IMR-90 (cell line): ENCODE measurements at regions not wholly inside any gene's neighbourhood (a gene's known extent, or its start where the extent isn't known, plus 50 kb on each side); places are given as distances from the start of the nearest gene placed in this dataset.

ENCODE experiments used
- ATAC-seq: fragments of 200-7000 bp; cut with Tn5 transposase; 2 replicates; pipeline ENCODE4 v1.9.1; 2020; ENCODE audit warnings: low read depth, mild to moderate bottlenecking, moderate library complexity
- BruUV-seq: library from RNA; stranded (reverse); fragments of 400-500 nt; replicated peaks from 2 replicates; lab custom pipeline; 2021; lab: Mats Ljungman, UMichigan
- CTCF ChIA-PET: fragments of 300-600 bp; formaldehyde crosslinking; extraction: SDS; loops from one replicate; lab custom pipeline; 2021; ENCODE audit warnings: antibody characterized with exemption; lab: Yijun Ruan, JAX
- POLR2A ChIA-PET: fragments of 300-600 bp; sonication (Branson Sonifier 250); formaldehyde crosslinking; loops from one replicate; lab custom pipeline; 2022; ENCODE audit warnings: antibody characterized with exemption; ENCODE audit not compliant: unreplicated experiment; lab: Charles Lee
- DNase-seq: peaks from one replicate; pipeline ENCODE4 v3.0.0; 2013
- H2AFZ ChIP-seq: replicated peaks from 2 replicates; pipeline ENCODE3; 2013; ENCODE audit warnings: low read length, mild to moderate bottlenecking; ENCODE audit not compliant: poor library complexity
- H2AK5ac ChIP-seq: 2 replicates; pipeline ENCODE4 v1.6.1; 2013; ENCODE audit warnings: low read depth, low read length, inconsistent platforms
- H2AK9ac ChIP-seq: replicated peaks from 2 replicates; pipeline ENCODE3; 2013; ENCODE audit warnings: mild to moderate bottlenecking, low read depth, low read length, moderate library complexity; ENCODE audit not compliant: poor library complexity
- H2BK120ac ChIP-seq: 2 replicates; pipeline ENCODE4 v1.6.1; 2013; ENCODE audit warnings: low read depth, low read length, inconsistent platforms
- H2BK15ac ChIP-seq: 3 replicates; pipeline ENCODE4 v1.6.1; 2013; ENCODE audit warnings: low read depth, low read length, inconsistent platforms
- H2BK20ac ChIP-seq: 2 replicates; pipeline ENCODE4 v1.6.1; 2013; ENCODE audit warnings: low read depth, mild to moderate bottlenecking, inconsistent platforms, low read length, moderate library complexity
- H2BK5ac ChIP-seq: 2 replicates; pipeline ENCODE4 v1.6.1; 2013; ENCODE audit warnings: mild to moderate bottlenecking, low read depth, low read length, inconsistent platforms; ENCODE audit not compliant: poor library complexity, severe bottlenecking
- H3K14ac ChIP-seq: replicated peaks from 2 replicates; pipeline ENCODE4 v1.6.1; 2013; ENCODE audit warnings: low read depth, low read length, inconsistent platforms
- H3K18ac ChIP-seq: 2 replicates; pipeline ENCODE4 v1.6.1; 2013; ENCODE audit warnings: low read depth, low read length, control low read depth
- H3K23ac ChIP-seq: 2 replicates; pipeline ENCODE4 v1.6.1; 2013; ENCODE audit warnings: low read depth, low read length, inconsistent platforms
- H3K27ac ChIP-seq: 2 replicates; pipeline ENCODE4 v1.5.1; 2013; ENCODE audit warnings: mild to moderate bottlenecking, control low read depth, low read length; ENCODE audit not compliant: insufficient read depth
- H3K27me3 ChIP-seq: 2 replicates; pipeline ENCODE4 v1.6.1; 2013; ENCODE audit warnings: low read length; ENCODE audit not compliant: control insufficient read depth, insufficient read depth
- H3K36me3 ChIP-seq: 2 replicates; pipeline ENCODE4 v1.6.1; 2013; ENCODE audit warnings: low read length, mixed read lengths; ENCODE audit not compliant: control insufficient read depth, insufficient read depth
- H3K4ac ChIP-seq: 2 replicates; pipeline ENCODE4 v1.6.1; 2013; ENCODE audit warnings: low read depth, low read length, inconsistent platforms
- H3K4me1 ChIP-seq: 2 replicates; pipeline ENCODE4 v1.6.1; 2013; ENCODE audit warnings: low read length, mixed read lengths; ENCODE audit not compliant: control insufficient read depth, insufficient read depth
- H3K4me2 ChIP-seq: 2 replicates; pipeline ENCODE4 v1.6.1; 2013; ENCODE audit warnings: low read depth, mild to moderate bottlenecking, control low read depth, low read length, moderate library complexity
- H3K4me3 ChIP-seq: 2 replicates; pipeline ENCODE4 v1.5.1; 2013; ENCODE audit warnings: low read depth, mild to moderate bottlenecking, control low read depth, low read length, moderate library complexity; ENCODE audit not compliant: insufficient read depth
- H3K56ac ChIP-seq: 2 replicates; pipeline ENCODE4 v1.6.1; 2013; ENCODE audit warnings: low read length, inconsistent platforms; ENCODE audit not compliant: insufficient read depth; ENCODE audit errors: extremely low read depth
- H3K79me1 ChIP-seq, 2 experiments: 2 replicates each; pipeline ENCODE4 v1.6.1; 2013; ENCODE audit warnings: low read length in 2 of 2, inconsistent platforms in 1 of 2, low read depth in 1 of 2
- H3K9ac ChIP-seq: 2 replicates; pipeline ENCODE4 v1.6.1; 2013; ENCODE audit warnings: low read depth, low read length, control low read depth
- H3K9me1 ChIP-seq: 2 replicates; pipeline ENCODE4 v1.6.1; 2013; ENCODE audit warnings: low read length, inconsistent platforms; ENCODE audit not compliant: insufficient read depth
- H3K9me3 ChIP-seq: 2 replicates; pipeline ENCODE4 v1.6.1; 2013; ENCODE audit warnings: low read length; ENCODE audit not compliant: control insufficient read depth, insufficient read depth
- H4K20me1 ChIP-seq: 2 replicates; pipeline ENCODE4 v1.6.1; 2013; ENCODE audit warnings: low read length, inconsistent platforms; ENCODE audit not compliant: insufficient read depth
- H4K5ac ChIP-seq: 2 replicates; pipeline ENCODE4 v1.6.1; 2013; ENCODE audit warnings: mild to moderate bottlenecking, low read depth, low read length, control low read depth
- H4K8ac ChIP-seq, 2 experiments: 2 replicates each; pipeline ENCODE4 v1.6.1; 2013; ENCODE audit warnings: low read depth in 2 of 2, low read length in 2 of 2, control low read depth in 1 of 2, inconsistent platforms in 1 of 2
- H4K91ac ChIP-seq: 2 replicates; pipeline ENCODE4 v1.6.1; 2013; ENCODE audit warnings: low read depth, low read length, inconsistent platforms; ENCODE audit not compliant: insufficient read depth
- BHLHE40 ChIP-seq: fragments of 150-350 bp; IDR thresholded peaks from 2 replicates; pipeline ENCODE4 v1.6.1; 2016; ENCODE audit warnings: mild to moderate bottlenecking, low read depth, low read length
- CEBPB ChIP-seq: IDR thresholded peaks from 2 replicates; pipeline ENCODE4 v1.6.1; 2012; ENCODE audit warnings: low read depth, low read length, improper control_type of control experiment
- FOS ChIP-seq: fragments of 150-350 bp; IDR thresholded peaks from 2 replicates; pipeline ENCODE4 v1.6.1; 2016; ENCODE audit warnings: low read depth, low read length
- NFE2L2 ChIP-seq: fragments of 150-350 bp; IDR thresholded peaks from 2 replicates; pipeline ENCODE4 v1.6.1; 2016; ENCODE audit warnings: low read depth, mild to moderate bottlenecking, low read length
- dilution Hi-C: fragments of 300-500 bp; cut with HindIII; formaldehyde crosslinking; loops from one replicate; pipeline ENCODE4 v1.14.3; 2018; ENCODE audit warnings: low sequenced_read_pairs; ENCODE audit not compliant: unreplicated experiment
- in situ Hi-C: fragments of 300-500 bp; cut with MboI; formaldehyde crosslinking; loops from 3 replicates; pipeline ENCODE4 v1.14.3; 2019; ENCODE audit warnings: low sequenced_read_pairs, inconsistent platforms, mixed read lengths
- intact Hi-C: fragments of 100-400 bp; cut with micrococcal nuclease; formaldehyde crosslinking; loops from 2 replicates; pipeline ENCODE4 v1.10.0; 2022
- TF ChIP-seq, protein P1 (sequence below): fragments of 150-350 bp; IDR thresholded peaks from 2 replicates; pipeline ENCODE4 v1.6.1; 2016; ENCODE audit warnings: low read depth, mild to moderate bottlenecking, low read length, moderate library complexity, borderline replicate concordance

DNA sequence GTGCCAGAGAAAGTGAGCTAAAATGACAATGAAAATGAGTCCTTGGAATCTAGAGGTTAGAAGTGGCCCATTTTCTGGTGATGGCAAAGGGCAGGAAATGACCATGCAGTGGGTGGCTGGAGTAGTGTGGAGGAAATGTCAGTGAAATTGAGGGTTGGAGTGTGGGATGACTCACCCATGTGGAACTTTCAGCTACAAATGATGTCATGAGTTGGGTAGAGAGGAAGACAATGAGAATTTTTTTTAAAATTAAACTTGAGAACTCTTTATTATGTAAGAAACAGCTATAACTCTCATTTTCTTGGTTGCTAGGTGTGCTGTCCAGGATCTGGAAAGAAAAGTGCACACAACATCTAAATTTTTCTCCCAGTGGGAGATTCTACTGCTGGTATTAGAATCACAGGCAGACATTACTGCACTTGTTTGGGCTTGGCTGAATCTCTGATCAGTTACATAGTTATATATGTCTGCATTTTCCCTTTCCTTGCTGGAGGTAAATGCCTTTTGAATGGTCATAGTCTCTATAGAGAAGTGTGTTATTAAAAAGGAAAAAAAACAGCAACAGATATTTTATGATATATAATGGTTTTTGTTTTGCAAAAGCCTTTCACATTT is 56.8 kb upstream of the GNG12 start:
- Histone ChIP-seq H3K9me1 (peaks cover 10% of the 10 kb centered on the region; the same call in 1 of the 2 replicates), H4K5ac (no peak overlapping the region; the same call in 1 of the 2 replicates), H3K9ac (no peak overlapping the region), H3K9me3 (no peaks in the 10 kb centered on the region), H4K91ac (0 out of 2 replicates have a peak overlapping the region, but pooled peaks have one; percentile 21), H3K27me3 (no peaks in the 10 kb centered on the region), H3K4me3 (no peak overlapping the region), H2BK20ac (peak overlapping the region; percentile 81), H2AK5ac (no peak overlapping the region), H2BK5ac (peak overlapping the region; percentile 88), H2BK15ac (peak overlapping the region; percentile 67; the same call in 2 of the 3 replicates), H3K4ac (no peak overlapping the region), H2AK9ac (no peak overlapping the region), H4K20me1 (no peaks in the 10 kb centered on the region), H4K8ac (peak overlapping the region in 1 of 2 experiments; percentile 47; a peak in 1 of 4 replicates), H2AFZ (no peak overlapping the region), H3K14ac (no peak overlapping the region), H3K36me3 (no peaks in the 10 kb centered on the region), H3K4me1 (peaks cover 16% of the 10 kb centered on the region), H3K18ac (no peak overlapping the region; the same call in 1 of the 2 replicates), H3K27ac (no peak overlapping the region), H3K4me2 (no peak overlapping the region; the same call in 1 of the 2 replicates), H3K23ac (no peak overlapping the region), H3K79me1 (no peaks in the 10 kb centered on the region), H3K56ac (no peak overlapping the region), H2BK120ac (peak overlapping the region; percentile 75)
- BruUV-seq: no TSS peak
- ChIA-PET CTCF (no interaction called here), POLR2A (no interaction called here)
- peak; percentile 89 for ATAC-seq
- TF ChIP-seq CEBPB (peak; percentile 29; the same call in 1 of the 2 replicates), NFE2L2 (peak; percentile 16; the same call in 1 of the 2 replicates), BHLHE40 (peak; percentile 51; the same call in 1 of the 2 replicates), FOS (peak; percentile 96)
- TF ChIP-seq, protein P1, sequence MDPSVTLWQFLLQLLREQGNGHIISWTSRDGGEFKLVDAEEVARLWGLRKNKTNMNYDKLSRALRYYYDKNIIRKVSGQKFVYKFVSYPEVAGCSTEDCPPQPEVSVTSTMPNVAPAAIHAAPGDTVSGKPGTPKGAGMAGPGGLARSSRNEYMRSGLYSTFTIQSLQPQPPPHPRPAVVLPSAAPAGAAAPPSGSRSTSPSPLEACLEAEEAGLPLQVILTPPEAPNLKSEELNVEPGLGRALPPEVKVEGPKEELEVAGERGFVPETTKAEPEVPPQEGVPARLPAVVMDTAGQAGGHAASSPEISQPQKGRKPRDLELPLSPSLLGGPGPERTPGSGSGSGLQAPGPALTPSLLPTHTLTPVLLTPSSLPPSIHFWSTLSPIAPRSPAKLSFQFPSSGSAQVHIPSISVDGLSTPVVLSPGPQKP: no peak
- intact Hi-C loops: no loop called here
- DNase-seq: peak; percentile 93
- in situ Hi-C loops: no loop called here
- dilution Hi-C loops: no loop called here
